ENCODE measurements at regions not wholly inside any gene's neighbourhood (a gene's known extent, or its start where the extent isn't known, plus 50 kb on each side); places are given as distances from the start of the nearest gene placed in this dataset.

- RAD21 ChIA-PET (ENCODE audit: low non-redundant PET in 1 of 2, low total read pairs in 2 of 2, uncharacterized antibody in 2 of 2, unreplicated experiment in 2 of 2) = no interaction called here
- Histone ChIP-seq H3K4me2 (ENCODE audit: low read length) (no peak overlapping the region), H4K20me1 (ENCODE audit: insufficient read depth) (no peaks in the 10 kb centered on the region), H3K9ac (ENCODE audit: low read length) (no peak overlapping the region), H3K27me3 (ENCODE audit: insufficient read depth, low read length) (no peaks in the 10 kb centered on the region), H3K79me2 (ENCODE audit: insufficient read depth, low read length) (no peaks in the 10 kb centered on the region), H3K27ac (ENCODE audit: low read depth, low read length) (no peak overlapping the region), H3K4me3 (replicated peaks in 1 of 2; ENCODE audit: low read depth in 1 of 2, low read length in 2 of 2) (no peak overlapping the region), H3K9me2 (ENCODE audit: insufficient read depth) (no peaks in the 10 kb centered on the region), H3K9me3 (ENCODE audit: control insufficient read depth in 1 of 2, insufficient read depth in 1 of 2, low read depth in 1 of 2, low read length in 2 of 2) (0 out of 4 replicates have a peak, but pooled peaks cover 0 to 3% of the 10 kb centered on the region in 2 experiments), H3K4me1 (ENCODE audit: control insufficient read depth in 1 of 2, insufficient read depth in 2 of 2, low read length in 2 of 2) (no peaks in the 10 kb centered on the region), H2AFZ (ENCODE audit: low read depth, low read length, poor library complexity, severe bottlenecking) (no peak overlapping the region), H3K36me3 (ENCODE audit: control insufficient read depth in 1 of 2, insufficient read depth in 2 of 2, low read length in 2 of 2) (no peaks in the 10 kb centered on the region)
- ATAC-seq (no peak), DNase-seq (ENCODE audit: low read depth, low spot score) (no peak)
- no TSS peak for BruUV-seq (replicated peaks)
- CTCF ChIA-PET = no interaction called here
- TF ChIP-seq SRF (IDR thresholded peaks at IDR 0.05; ENCODE audit: low read depth) (no peak), EZH2 (IDR thresholded peaks at IDR 0.05) (no peak), ELF1 (IDR thresholded peaks at IDR 0.05; ENCODE audit: borderline replicate concordance, low read depth) (no peak), POLR2AphosphoS5 (IDR thresholded peaks at IDR 0.05; ENCODE audit: low read depth, low read length) (no peak), ZFX (IDR thresholded peaks at IDR 0.05) (no peak), MAX (IDR thresholded peaks at IDR 0.05) (no peak)
- POLR2A ChIA-PET = no interaction called here
- intact Hi-C loops (cut with micrococcal nuclease) = no loop called here
Measured at GRCh38 chr9:108322326-108323098, 533.3 kb downstream of the ACTL7B start.

DNA sequence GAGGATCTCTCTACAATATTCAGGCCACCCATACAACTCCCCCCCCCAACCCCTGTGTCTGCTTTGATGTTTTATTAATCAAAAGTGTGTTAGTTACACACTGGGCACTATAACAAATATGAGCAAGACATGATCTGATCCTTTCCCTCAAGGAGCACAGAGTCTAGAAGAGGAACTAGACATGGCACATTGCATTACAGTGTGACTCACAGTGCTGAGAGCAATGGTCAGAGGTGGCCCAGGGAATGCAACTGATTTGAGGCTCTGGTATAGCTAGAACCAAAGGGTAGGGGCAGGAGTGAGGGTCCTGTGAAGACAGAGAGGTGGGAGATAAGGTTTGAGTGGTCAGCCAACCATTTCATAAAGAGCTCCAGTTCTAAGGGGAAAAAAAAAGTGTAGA, 539.2 kb downstream of the ACTL7B start:
- ATAC-seq (no peak), DNase-seq (ENCODE audit: low read depth, low spot score) (no peak)
- Histone ChIP-seq H3K4me3 (replicated peaks in 1 of 2; ENCODE audit: low read depth in 1 of 2, low read length in 2 of 2) (no peak overlapping the region), H3K27ac (ENCODE audit: low read depth, low read length) (no peak overlapping the region), H3K79me2 (ENCODE audit: insufficient read depth, low read length) (no peaks in the 10 kb centered on the region), H4K20me1 (ENCODE audit: insufficient read depth) (no peaks in the 10 kb centered on the region), H3K4me2 (ENCODE audit: low read length) (no peak overlapping the region), H3K9me3 (ENCODE audit: control insufficient read depth in 1 of 2, insufficient read depth in 1 of 2, low read depth in 1 of 2, low read length in 2 of 2) (no peaks in the 10 kb centered on the region), H3K4me1 (ENCODE audit: control insufficient read depth in 1 of 2, insufficient read depth in 2 of 2, low read length in 2 of 2) (no peaks in the 10 kb centered on the region), H3K9me2 (ENCODE audit: insufficient read depth) (no peaks in the 10 kb centered on the region), H3K9ac (ENCODE audit: low read length) (no peak overlapping the region), H3K36me3 (ENCODE audit: control insufficient read depth in 1 of 2, insufficient read depth in 2 of 2, low read length in 2 of 2) (no peaks in the 10 kb centered on the region), H3K27me3 (ENCODE audit: insufficient read depth, low read length) (no peaks in the 10 kb centered on the region), H2AFZ (ENCODE audit: low read depth, low read length, poor library complexity, severe bottlenecking) (no peak overlapping the region)
- intact Hi-C loops (cut with micrococcal nuclease) = no loop called here
- ChIA-PET RAD21 (ENCODE audit: low non-redundant PET in 1 of 2, low total read pairs in 2 of 2, uncharacterized antibody in 2 of 2, unreplicated experiment in 2 of 2) (no interaction called here), CTCF (no interaction called here), POLR2A (no interaction called here)
- no peak for TF ChIP-seq JUND (IDR thresholded peaks at IDR 0.05)
- BruUV-seq (replicated peaks) = no TSS peak

Data from HCT116 (cell line).